ENCODE measurements at regions not wholly inside any gene's neighbourhood (a gene's known extent, or its start where the extent isn't known, plus 50 kb on each side); places are given as distances from the start of the nearest gene placed in this dataset.
"Not testable (repeated sequence)": the region's sequence is repeated elsewhere in the genome, so short reads cannot be mapped to it uniquely, and the experiment has no call there.

DNA sequence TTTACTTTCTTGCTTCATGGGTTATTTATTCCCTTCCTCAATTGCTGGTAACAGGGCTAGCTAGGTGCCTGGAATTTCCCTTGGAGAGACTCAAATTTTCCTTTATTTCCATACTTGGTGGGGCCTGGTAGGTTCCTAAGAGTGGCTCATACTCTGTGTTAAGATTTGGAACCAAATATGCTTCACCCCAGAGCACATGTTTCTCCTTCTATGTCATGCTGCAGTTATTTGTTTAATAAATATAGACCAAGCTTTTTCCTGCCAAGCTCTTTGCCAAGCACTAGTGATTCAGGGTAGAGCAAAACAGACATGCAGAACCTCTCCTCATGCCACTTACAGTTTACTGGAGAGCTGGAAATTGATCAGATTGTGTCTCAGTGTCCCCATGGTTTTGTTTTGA, 290.3 kb upstream of the SGCD start:
- Mint-ChIP-seq H3K27me3 (no peaks in the 10 kb centered on the region), H3K27ac (no peak overlapping the region), H3K4me3 (no peak overlapping the region), H3K36me3 (ENCODE audit: low read depth) (no peaks in the 10 kb centered on the region), H3K9me3 (no peaks in the 10 kb centered on the region), H3K4me1 (no peaks in the 10 kb centered on the region)
- no peak for ATAC-seq (replicated peaks)

DNA sequence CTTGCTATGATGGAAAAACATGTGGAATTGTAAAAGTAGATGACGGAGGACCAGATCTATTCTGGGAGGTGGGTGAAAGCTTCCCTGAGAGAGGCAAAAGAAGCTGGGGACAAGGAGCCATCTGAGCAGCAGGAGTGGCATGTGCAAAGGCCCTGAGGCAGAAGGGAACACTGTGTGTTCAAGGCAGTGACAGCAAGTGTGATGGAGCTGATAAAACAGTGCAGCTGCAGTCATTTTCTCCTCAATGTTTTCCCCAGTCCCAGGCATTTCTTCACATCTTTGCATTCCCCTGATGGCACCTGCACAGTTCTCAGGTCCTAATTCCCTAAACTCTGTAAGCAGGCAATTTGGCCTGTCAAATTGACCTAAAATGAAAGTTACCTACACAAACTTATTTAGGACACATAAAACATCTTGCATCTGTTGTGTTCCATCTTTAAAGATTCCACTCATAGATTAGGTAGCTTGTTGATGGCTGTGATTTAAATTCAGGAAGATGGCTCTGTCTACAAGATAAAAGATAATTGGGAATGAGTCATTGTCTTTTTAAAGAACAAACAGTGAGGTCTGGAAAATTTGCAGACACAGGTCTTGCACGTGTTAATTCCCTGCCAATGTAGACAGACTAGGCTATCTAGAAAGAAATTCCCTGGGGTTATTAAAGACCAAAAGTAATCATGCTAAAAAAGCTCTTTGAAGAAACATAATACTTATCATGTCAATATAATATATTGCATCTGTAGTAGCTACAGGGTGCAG, 289.6 kb upstream of the SGCD start:
- Mint-ChIP-seq H3K4me3 (no peak overlapping the region), H3K36me3 (ENCODE audit: low read depth) (no peaks in the 10 kb centered on the region), H3K9me3 (no peaks in the 10 kb centered on the region), H3K27me3 (no peaks in the 10 kb centered on the region), H3K4me1 (no peaks in the 10 kb centered on the region), H3K27ac (no peak overlapping the region)
- no peak for ATAC-seq (replicated peaks)

DNA sequence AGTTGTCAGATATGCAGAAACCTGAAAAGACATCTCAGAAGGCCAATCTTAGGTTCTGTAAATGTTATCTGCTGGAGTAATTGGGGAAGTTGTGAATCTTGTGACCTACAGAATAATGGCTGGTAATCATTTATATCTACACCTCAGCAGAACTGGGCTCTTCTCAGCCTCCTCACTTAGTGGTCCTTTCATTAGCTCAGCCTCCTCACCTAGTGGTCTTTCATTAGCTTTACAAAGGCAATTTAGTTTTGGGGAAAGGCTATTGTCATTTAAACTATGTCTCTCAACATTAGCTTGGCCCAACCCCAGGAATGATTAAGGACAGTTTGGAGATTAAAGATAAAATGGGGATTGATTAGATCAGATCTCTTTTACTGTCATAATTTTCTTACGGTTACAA, 284.2 kb upstream of the SGCD start:
- no peaks in the 10 kb centered on the region for H3K4me1 Mint-ChIP-seq
- H3K9me3 Mint-ChIP-seq = no peaks in the 10 kb centered on the region
- no peak for ATAC-seq (replicated peaks)
- H3K27me3 Mint-ChIP-seq = no peaks in the 10 kb centered on the region
- no peak overlapping the region for H3K27ac Mint-ChIP-seq
- no peak overlapping the region for H3K4me3 Mint-ChIP-seq
- no peaks in the 10 kb centered on the region for H3K36me3 Mint-ChIP-seq (ENCODE audit: low read depth)

DNA sequence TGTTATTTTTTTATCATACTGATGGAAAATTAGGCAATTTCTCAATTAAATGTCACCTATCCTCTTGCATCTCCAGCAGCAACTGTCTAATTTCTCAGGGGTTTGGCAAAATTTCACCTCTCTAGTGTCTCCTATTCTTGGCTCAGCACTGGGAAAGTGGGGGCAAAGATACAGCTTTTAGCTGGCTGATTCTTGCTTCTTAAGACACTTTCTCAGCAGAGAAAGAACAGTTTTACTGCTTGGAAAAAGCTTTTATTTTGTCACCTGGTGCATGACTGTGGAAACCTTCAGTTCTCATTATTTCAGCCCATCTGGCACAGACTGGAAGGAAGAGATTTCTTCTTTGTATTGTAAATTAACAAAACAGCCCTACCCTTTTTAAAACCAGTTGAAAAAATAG, 283.6 kb upstream of the SGCD start:
- Mint-ChIP-seq H3K36me3 (ENCODE audit: low read depth) (no peaks in the 10 kb centered on the region), H3K27ac (no peak overlapping the region), H3K4me1 (no peaks in the 10 kb centered on the region), H3K4me3 (no peak overlapping the region), H3K27me3 (no peaks in the 10 kb centered on the region), H3K9me3 (no peaks in the 10 kb centered on the region)
- no peak for ATAC-seq (replicated peaks)

DNA sequence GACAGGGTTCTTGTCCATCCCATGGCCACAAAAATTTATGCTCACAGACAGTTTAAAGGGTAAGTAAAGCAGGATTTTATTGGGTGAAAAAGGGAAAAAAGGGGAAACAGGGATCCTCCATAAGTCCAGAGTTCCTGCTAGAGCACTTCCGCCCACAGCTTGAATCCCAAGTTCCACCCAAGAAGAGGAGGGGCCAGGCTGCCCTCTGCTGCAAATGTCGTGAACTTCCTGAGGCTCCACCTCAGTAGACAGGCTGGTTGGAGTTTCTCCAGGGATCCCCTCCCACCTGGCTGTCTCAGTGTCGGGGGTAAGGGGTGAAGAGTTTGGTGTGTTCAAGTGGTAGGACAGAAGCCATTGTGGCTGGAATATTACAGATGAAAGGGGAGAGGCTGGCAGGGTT, 275.0 kb upstream of the SGCD start:
- Mint-ChIP-seq H3K4me3 (no peak overlapping the region), H3K27ac (no peak overlapping the region), H3K9me3 (peaks cover 3% of the 10 kb centered on the region), H3K27me3 (no peaks in the 10 kb centered on the region), H3K4me1 (no peaks in the 10 kb centered on the region), H3K36me3 (ENCODE audit: low read depth) (no peaks in the 10 kb centered on the region)
- ATAC-seq (replicated peaks) = no peak

DNA sequence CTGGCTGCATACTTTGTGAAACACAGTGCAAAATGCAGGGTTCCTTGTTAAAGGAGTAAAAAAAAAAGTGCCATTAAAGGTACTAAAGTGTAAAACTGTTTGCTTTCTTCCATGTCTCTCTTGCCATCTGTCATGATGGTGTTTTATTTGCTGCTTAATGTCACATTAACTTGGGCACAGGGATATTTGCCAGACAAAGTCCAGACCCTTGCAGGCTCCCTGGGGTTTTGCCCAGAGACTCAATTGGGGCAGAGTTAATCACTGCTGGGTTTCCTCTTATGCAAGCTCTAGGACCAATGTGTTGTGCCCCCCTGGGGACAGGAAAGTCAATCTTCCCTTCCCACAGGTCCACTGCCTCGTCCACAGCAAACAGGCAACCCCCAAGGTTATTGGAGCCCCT, 274.3 kb upstream of the SGCD start:
- ATAC-seq (replicated peaks) = no peak
- Mint-ChIP-seq H3K4me3 (no peak overlapping the region), H3K4me1 (no peaks in the 10 kb centered on the region), H3K27ac (no peak overlapping the region), H3K36me3 (ENCODE audit: low read depth) (no peaks in the 10 kb centered on the region), H3K9me3 (peaks cover 3% of the 10 kb centered on the region), H3K27me3 (no peaks in the 10 kb centered on the region)

DNA sequence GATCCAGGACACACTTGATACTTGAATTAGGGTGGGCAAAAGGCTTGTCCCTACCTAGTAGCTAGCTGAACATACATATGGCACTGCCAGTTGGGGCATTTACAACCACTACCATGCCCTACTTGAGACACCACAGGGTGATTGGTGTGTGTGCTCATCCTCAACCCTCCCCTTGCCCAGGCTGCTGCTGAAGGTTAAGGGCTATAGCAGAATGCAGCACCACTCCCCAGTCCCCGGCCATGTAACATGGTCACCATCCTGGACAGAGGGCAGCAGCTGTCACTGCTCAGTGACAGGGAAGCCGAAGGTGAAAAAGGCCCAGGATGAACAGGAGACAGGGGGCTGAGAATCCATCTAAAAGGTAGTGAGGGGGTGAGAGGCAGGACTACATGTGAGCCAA, 273.9 kb upstream of the SGCD start:
- Mint-ChIP-seq H3K36me3 (ENCODE audit: low read depth) (no peaks in the 10 kb centered on the region), H3K27ac (no peak overlapping the region), H3K27me3 (no peaks in the 10 kb centered on the region), H3K4me3 (no peak overlapping the region), H3K9me3 (peaks cover 3% of the 10 kb centered on the region), H3K4me1 (no peaks in the 10 kb centered on the region)
- no peak for ATAC-seq (replicated peaks)

DNA sequence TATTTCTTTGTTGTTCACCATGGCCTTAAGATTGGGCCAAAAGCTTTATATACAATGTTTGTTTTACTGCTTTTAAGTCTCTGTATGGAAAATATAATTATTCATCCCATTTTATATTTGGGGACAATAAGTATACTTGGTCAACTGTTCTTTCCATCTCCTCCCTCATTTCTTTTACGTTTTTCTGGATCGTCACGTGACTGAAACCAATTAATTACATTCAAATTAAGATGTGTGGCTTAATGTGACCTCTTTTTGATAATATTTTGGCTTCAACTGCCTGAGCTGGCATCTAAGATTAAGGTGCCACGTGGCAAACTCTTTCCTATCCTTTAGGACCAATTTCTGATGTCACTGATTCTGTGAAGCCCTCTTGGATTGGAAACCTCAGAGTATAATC, 250.1 kb upstream of the SGCD start:
- Mint-ChIP-seq H3K27me3 (no peaks in the 10 kb centered on the region), H3K9me3 (peaks cover 18% of the 10 kb centered on the region), H3K4me1 (no peaks in the 10 kb centered on the region), H3K4me3 (no peak overlapping the region), H3K27ac (no peak overlapping the region), H3K36me3 (ENCODE audit: low read depth) (no peaks in the 10 kb centered on the region)
- ATAC-seq (replicated peaks) = no peak

DNA sequence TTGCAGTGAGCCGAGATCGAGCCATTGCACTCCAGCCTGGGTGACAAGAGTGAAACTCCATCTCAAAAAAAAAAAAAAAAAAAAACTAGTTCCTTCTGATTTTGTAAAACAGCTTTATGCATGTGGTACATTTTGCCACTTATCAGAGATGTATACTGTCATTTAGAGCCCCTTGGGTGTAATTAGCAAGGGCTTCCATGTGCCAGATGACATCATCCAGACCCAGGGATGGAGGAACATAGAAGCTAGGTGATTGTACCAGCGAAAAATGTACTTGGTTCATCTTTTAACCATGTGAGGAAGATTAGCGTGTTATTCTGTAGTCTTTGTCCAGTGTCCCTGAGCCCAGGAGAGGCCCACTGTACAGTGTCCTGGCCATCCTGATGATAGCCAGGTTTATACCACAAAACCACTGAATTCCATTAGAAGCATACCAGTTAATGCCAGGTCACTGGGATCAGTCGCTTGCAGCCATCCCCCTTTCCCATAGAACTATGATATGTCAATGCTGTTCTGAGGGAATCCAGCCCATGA, 239.3 kb upstream of the SGCD start:
- Mint-ChIP-seq H3K4me1 (no peaks in the 10 kb centered on the region), H3K36me3 (ENCODE audit: low read depth) (no peaks in the 10 kb centered on the region), H3K27me3 (peaks cover 4% of the 10 kb centered on the region), H3K27ac (no peak overlapping the region), H3K4me3 (no peak overlapping the region), H3K9me3 (peaks cover 17% of the 10 kb centered on the region)
- ATAC-seq (replicated peaks) = no peak

DNA sequence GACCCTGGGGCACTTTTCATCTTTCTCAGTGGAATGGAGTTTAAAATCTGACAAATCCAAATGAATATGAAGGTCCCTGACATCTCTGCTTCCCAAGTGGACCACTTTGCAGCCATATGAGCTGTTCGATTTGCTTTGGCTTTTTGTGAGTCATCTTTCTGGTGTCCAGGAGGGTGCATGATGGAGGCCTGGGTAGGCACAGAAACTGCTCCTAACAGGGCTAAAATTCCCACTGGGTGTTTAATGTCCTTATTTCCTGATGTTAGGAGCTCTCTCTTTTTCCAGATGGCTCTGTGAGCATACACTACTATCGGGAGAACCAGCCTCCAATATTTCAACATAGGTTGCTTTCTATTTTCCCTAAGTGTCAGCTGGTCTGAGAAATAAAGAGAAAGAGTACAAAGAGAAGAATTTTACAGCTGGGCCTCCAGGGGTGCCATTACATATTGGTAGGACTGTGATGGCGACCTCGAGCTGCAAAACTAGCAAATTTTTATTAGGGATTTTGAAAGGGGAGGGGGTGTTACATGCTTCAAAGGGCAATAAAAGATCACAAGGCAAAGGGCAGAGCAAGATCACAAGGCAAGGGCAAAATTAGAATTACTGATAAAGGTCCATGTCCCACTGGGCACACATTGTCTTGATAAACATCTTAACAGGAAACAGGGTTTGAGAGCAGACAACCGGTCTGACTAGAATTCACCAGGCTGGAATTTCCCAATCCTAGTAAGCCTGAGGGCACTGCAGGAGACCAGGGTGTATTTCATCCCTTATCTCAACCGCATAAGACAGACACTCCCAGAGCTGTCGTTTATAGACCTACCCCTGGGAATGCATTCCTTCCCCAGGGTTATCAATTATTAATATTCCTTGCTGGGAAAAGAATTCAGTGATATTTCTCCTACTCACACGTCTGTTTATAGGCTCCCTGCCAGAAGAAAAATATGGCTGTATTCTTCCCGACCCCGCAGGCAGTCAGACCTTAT, 236.7 kb upstream of the SGCD start:
- not testable (repeated sequence) for ATAC-seq (replicated peaks); H3K36me3 Mint-ChIP-seq (ENCODE audit: low read depth); H3K27ac Mint-ChIP-seq; H3K4me1 Mint-ChIP-seq; H3K27me3 Mint-ChIP-seq; H3K4me3 Mint-ChIP-seq
- peaks cover 17% of the 10 kb centered on the region for H3K9me3 Mint-ChIP-seq

DNA sequence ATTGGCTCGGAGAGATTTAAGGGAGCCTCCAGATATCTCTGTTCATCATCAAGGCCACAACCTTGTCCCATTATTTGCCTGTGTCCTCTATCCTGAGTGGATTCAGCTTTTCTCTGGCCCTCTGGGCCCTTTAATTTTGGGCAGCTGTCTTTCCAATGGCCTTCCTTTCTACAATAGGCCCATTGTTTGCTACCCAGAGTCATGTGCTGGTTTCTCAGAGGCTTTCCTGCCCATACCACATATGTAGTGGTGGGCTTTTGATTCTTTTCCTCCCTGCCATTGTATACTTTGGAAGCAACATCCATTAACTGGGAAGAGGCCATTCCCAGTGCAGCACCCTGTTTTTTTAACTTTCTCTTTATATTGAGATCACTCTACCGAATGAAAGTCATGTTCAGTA, 233.9 kb upstream of the SGCD start:
- no peak for ATAC-seq (replicated peaks)
- peaks cover 3% of the 10 kb centered on the region for H3K27me3 Mint-ChIP-seq
- no peaks in the 10 kb centered on the region for H3K36me3 Mint-ChIP-seq (ENCODE audit: low read depth)
- H3K9me3 Mint-ChIP-seq = peaks cover 14% of the 10 kb centered on the region
- no peak overlapping the region for H3K27ac Mint-ChIP-seq
- H3K4me3 Mint-ChIP-seq = no peak overlapping the region
- H3K4me1 Mint-ChIP-seq = no peaks in the 10 kb centered on the region

DNA sequence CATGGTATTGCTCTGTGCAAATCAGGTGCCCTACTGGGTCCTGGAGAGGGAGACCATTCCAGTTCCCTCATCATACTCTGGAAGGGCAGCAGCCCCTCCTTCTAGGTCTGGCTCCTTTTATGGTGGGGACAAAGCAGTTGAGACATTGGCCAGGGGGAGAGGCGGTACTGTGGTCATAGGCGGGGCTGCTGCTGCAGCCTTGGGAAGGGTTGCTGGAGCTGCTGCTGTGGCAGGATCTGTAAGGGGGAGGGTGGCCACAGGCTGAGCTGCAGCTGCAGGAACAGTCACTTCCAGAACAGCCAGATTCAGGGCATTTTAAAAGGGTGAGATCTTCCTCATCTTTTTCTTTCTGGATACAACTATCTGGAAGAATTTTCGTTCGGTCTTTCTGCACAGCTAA, 233.0 kb upstream of the SGCD start:
- Mint-ChIP-seq H3K4me3 (no peak overlapping the region), H3K4me1 (no peaks in the 10 kb centered on the region), H3K27ac (no peak overlapping the region), H3K27me3 (peaks cover 3% of the 10 kb centered on the region), H3K36me3 (ENCODE audit: low read depth) (no peaks in the 10 kb centered on the region), H3K9me3 (peaks cover 14% of the 10 kb centered on the region)
- no peak for ATAC-seq (replicated peaks)

DNA sequence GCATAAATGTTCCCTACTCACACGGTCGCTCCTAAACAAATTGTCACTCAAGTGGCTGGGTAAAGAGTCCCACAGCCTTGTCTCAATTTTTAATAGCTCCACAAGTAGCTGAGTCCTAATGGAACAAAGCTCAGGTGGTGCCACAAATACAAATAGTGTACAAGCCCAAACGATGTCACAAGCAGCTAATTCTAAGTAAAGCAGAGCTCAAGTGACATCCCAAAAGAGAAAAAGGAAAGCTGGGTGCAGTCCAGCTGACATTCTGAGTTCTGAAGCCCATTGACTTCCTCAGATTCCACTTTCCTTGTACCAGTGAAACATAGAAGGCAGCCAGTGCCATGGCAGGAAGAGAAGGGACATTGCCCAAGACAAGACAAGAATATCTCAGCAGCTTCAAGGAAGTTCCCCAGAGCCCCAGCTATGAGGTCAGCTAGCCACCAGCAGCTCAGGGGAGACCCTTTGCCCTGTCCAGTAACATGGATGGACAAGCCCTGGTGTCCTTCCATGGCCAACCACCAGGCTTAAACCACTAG, 231.2 kb upstream of the SGCD start:
- Mint-ChIP-seq H3K9me3 (no peaks in the 10 kb centered on the region), H3K4me3 (no peak overlapping the region), H3K27me3 (peaks cover 3% of the 10 kb centered on the region), H3K27ac (no peak overlapping the region), H3K4me1 (no peaks in the 10 kb centered on the region), H3K36me3 (ENCODE audit: low read depth) (no peaks in the 10 kb centered on the region)
- ATAC-seq (replicated peaks) = no peak

DNA sequence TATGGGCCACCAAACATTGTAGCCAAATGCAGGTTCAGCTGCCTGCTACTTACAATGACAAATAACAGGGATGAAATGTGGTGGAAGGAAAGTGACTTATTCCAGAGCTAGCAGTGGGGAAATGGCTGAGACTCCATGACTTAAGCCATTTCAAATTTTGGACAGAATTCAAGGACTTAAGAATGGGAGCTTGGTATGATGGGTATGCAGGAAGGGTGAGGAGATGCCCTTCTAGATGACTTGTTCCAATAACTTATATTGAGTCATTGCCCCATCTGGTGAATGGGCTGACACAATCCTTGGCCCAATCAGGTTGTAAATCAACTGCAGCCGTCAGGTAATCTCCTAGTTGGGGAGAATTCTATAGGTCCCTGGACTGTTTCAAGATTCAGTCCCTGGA, 230.7 kb upstream of the SGCD start:
- peaks cover 3% of the 10 kb centered on the region for H3K27me3 Mint-ChIP-seq
- no peaks in the 10 kb centered on the region for H3K9me3 Mint-ChIP-seq
- ATAC-seq (replicated peaks) = no peak
- H3K4me3 Mint-ChIP-seq = no peak overlapping the region
- H3K4me1 Mint-ChIP-seq = no peaks in the 10 kb centered on the region
- no peaks in the 10 kb centered on the region for H3K36me3 Mint-ChIP-seq (ENCODE audit: low read depth)
- no peak overlapping the region for H3K27ac Mint-ChIP-seq

Measured in activated T-helper 17 cell treated with anti-CD3 and anti-CD28 coated beads, Interleukin-2, amount 50 U/mL, for 72 hours (primary cell).